HK-2 (cell line): ENCODE measurements at regions not wholly inside any gene's neighbourhood (a gene's known extent, or its start where the extent isn't known, plus 50 kb on each side); places are given as distances from the start of the nearest gene placed in this dataset.
"Not testable (repeated sequence)": the region's sequence is repeated elsewhere in the genome, so short reads cannot be mapped to it uniquely, and the experiment has no call there.

Experiments used
- DNase-seq: peaks from one replicate; pipeline ENCODE4 v3.0.0-alpha.2; 2018; ENCODE audit not compliant: unreplicated experiment

DNA sequence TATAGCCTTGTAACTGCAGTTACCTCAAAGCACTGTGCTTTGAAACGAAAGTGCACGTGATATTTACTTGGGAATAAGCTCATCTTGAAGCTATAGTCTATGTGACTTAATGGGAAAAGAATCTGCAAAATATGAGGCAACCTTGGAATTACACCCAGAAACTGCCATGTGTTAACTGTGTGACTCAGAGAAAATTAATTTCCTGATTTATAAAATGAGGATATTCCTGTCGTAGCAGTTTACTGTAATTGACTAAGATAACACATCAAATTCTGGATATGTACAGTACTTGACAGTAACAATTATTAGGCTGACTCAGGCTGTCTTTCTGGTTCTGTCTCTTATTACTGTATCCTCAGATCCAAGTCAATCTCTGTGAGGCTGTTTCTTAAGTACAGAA is 1079.9 kb upstream of the ACO1 start:
- DNase-seq: no peak

- no peak for DNase-seq
These were observed 1070.2 kb upstream of the ACO1 start for GRCh38 chr9:31314241-31314640.

GRCh38 chr9:31320494-31320893 is 1063.9 kb upstream of the ACO1 start:
- DNase-seq: no peak

DNA sequence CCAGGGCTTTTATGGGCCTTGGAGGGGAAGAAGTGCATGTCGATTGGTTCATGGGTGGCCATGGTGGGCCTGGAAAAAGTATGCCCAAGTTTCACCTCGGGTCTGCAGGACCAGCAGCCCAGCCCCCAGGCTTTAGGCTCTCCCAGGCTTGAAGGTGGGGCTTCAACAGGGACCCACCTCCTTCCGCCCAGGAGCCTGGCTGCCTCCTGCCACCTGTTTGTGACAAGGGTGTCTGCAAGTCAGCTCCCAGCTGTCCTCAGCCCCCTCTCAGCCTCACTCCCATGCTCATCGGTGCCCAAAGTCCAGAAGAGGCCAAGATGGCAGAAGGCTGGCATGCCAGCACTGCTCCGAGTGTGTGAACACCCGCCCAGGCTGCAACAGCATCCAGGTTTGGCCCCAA is 1063.2 kb upstream of the ACO1 start:
- no peak for DNase-seq

- DNase-seq: no peak
These were observed 1062.8 kb upstream of the ACO1 start for GRCh38 chr9:31321686-31322085.

- DNase-seq: no peak
These were observed 1060.6 kb upstream of the ACO1 start for GRCh38 chr9:31323726-31324444.

DNA sequence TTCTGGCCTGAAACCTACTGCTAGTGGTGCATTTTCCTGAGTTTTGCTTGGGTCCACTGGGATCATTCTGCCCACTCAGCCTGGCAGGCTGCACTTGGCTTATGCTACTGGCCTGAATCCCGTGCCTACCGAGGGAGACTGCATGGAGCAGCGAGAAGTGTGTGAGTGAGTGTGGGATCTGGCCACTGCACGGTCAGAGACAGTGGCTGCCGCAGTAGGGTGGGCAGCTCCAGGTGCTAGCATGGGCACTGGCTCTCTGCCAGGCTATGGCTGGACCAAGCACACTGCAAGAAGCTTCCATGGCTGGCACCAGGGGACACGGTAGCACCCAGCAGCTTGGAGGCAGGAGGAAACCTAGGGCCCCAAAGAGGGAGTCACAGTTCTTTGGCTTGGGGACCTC is 1058.7 kb upstream of the ACO1 start:
- no peak for DNase-seq

GRCh38 chr9:31326883-31327282 is 1057.6 kb upstream of the ACO1 start:
- not testable (repeated sequence) for DNase-seq

- DNase-seq: no peak
These were observed 1049.5 kb upstream of the ACO1 start for GRCh38 chr9:31334837-31335528.

GRCh38 chr9:31335529-31336234 is 1048.8 kb upstream of the ACO1 start:
- no peak for DNase-seq

DNA sequence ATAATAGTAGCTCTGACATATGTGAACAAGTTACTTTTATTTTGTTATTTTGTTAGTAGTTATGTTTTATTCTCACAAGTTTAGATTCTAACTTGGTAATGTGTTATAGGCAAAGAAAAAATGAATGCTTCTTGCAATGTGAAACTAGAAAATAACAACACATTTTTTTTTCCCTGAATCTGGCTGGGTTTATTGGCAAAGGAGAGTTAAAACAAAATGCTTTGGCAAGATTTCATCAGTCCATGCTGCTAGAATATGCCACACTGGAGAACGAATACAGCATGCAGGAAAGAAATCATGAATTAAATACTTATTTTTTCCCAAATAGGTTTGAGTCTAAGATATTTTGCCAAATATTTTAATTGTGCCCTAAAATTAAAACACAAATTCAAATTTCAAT is 1048.1 kb upstream of the ACO1 start:
- DNase-seq: no peak

GRCh38 chr9:31336841-31337240 is 1047.6 kb upstream of the ACO1 start:
- no peak for DNase-seq

GRCh38 chr9:31347082-31347617 is 1037.3 kb upstream of the ACO1 start:
- DNase-seq: no peak

GRCh38 chr9:31355159-31355882 is 1029.1 kb upstream of the ACO1 start:
- DNase-seq: no peak

- no peak for DNase-seq
These were observed 1028.5 kb upstream of the ACO1 start for GRCh38 chr9:31355965-31356364.

DNA sequence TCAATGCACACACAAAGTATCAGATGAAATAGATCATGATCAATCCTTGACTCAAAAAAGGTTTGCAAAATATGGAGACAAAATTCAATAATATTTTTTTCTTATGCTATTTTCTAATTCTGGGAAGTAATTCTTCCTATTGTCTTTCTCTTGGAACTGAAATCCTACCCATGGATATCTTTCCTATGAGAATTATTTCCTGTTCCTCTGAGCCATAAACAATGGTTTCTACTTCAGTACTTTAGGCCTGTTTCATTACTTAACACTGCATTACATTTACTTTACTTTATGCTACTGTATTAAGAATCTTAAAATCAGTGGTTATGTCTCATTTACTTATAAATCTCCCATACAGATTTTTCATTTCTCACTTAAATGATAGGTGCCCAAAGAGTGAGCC is 1025.4 kb upstream of the ACO1 start:
- no peak for DNase-seq

DNA sequence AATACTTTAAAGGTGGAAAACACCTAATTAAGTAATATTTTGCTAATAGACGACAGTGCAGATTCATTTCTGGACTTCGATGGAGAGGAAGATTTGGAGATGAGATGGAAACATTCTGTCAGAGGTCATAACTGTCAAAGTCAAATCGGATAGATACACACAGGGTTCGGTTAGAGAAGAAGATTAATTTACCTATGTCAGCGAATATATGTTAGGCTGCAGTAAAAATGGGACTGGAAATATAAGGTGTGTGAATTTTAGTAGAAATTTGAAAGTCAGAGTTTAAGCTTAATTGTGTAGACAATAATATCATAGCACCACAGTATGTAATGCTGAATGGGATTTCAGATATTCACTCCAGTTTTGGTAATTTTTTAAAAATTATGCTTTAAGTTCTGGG is 1020.3 kb upstream of the ACO1 start:
- no peak for DNase-seq

- DNase-seq: no peak
These were observed 1011.5 kb upstream of the ACO1 start for GRCh38 chr9:31372799-31373587.

DNA sequence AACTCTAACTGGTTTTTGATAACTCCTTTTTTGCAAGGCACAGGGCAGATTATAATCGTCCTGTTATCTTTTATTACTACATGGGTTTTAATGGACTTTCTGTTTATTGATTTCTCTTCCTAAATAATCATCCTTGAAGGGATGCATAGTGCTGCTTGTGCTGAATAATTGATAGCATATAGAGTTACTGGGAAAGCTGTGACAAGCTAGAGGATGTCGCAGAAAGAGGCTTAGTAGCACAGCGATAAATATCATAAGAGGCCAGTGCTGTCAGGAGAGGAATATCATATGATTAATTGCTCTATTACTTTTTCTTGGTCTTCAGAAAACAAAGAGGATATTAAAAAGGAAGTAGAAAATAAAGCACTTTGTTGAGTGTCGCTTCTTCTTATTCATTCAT is 1007.1 kb upstream of the ACO1 start:
- no peak for DNase-seq

GRCh38 chr9:31388660-31389059 is 995.8 kb upstream of the ACO1 start:
- no peak for DNase-seq

GRCh38 chr9:31389075-31389474 is 995.4 kb upstream of the ACO1 start:
- DNase-seq: no peak
